ENCODE measurements at regions not wholly inside any gene's neighbourhood (a gene's known extent, or its start where the extent isn't known, plus 50 kb on each side); places are given as distances from the start of the nearest gene placed in this dataset.
A peak's percentile ranks its signal among the peaks of the same experiment; 100 is the strongest.

DNA sequence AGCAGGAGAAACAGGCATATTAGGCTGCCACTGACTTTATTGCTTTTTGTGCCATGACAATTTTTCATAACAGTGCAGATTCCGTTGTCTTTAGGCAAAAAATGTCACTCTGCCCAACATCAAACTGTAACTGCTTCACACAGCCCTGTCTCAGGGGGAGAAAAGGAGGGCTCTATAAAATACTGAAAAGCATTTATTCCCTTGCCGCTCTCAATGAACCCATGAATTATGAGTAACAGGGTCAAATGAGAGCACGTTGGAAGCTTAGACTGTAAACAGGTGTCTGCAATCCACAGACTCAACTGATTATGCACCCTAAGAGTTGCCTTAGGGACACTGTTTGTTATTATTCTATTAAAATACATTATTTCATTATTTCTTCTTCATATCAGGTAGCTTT is 292.1 kb upstream of the FMN2 start:
- Histone ChIP-seq H3K9me3 (ENCODE audit: control insufficient read depth in 1 of 2, low read length in 2 of 2) (no peaks in the 10 kb centered on the region), H3K27ac (ENCODE audit: low read length) (no peak overlapping the region), H3K4me1 (ENCODE audit: control insufficient read depth in 1 of 2, insufficient read depth in 2 of 2, low read length in 2 of 2) (no peaks in the 10 kb centered on the region), H3K27me3 (ENCODE audit: low read depth, low read length) (no peaks in the 10 kb centered on the region), H3K36me3 (ENCODE audit: control insufficient read depth in 1 of 2, insufficient read depth in 2 of 2, low read length in 2 of 2) (no peaks in the 10 kb centered on the region), H3K4me3 (ENCODE audit: low read depth in 1 of 2, low read length in 2 of 2) (no peak overlapping the region)

- H3K9me3 ChIP-seq (ENCODE audit: control insufficient read depth in 1 of 2, low read length in 2 of 2), result no peaks in the 10 kb centered on the region
- no peak overlapping the region for H3K27ac ChIP-seq (ENCODE audit: low read length)
- no peaks in the 10 kb centered on the region for H3K36me3 ChIP-seq (ENCODE audit: control insufficient read depth in 1 of 2, insufficient read depth in 2 of 2, low read length in 2 of 2)
- H3K27me3 ChIP-seq (ENCODE audit: low read depth, low read length), result no peaks in the 10 kb centered on the region
- H3K4me1 ChIP-seq (ENCODE audit: control insufficient read depth in 1 of 2, insufficient read depth in 2 of 2, low read length in 2 of 2), result no peaks in the 10 kb centered on the region
- no peak overlapping the region for H3K4me3 ChIP-seq (ENCODE audit: low read depth in 1 of 2, low read length in 2 of 2)
These were observed 290.8 kb upstream of the FMN2 start for GRCh38 chr1:239800861-239801260.

DNA sequence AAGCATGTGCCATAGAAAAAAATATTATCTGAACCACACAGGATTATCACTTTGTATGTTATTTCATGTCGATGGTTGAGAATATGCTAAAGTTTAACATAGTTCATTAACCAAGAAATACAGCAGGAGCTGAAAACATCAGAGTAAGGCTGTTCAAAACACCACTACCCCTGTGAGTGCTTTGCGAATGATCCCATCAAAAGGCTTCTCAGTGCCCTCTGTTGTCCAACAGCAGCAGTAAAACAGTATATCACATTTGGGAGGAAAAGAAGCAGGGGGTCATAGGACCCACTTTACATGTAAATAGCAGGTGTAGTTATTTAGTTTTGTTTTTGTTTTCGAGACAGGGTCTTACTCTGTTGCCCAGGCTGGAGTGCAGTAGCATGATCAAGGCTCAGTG is 289.4 kb upstream of the FMN2 start:
- no peak overlapping the region for H3K4me3 ChIP-seq (ENCODE audit: low read depth in 1 of 2, low read length in 2 of 2)
- no peaks in the 10 kb centered on the region for H3K9me3 ChIP-seq (ENCODE audit: control insufficient read depth in 1 of 2, low read length in 2 of 2)
- no peaks in the 10 kb centered on the region for H3K27me3 ChIP-seq (ENCODE audit: low read depth, low read length)
- no peaks in the 10 kb centered on the region for H3K36me3 ChIP-seq (ENCODE audit: control insufficient read depth in 1 of 2, insufficient read depth in 2 of 2, low read length in 2 of 2)
- no peak overlapping the region for H3K27ac ChIP-seq (ENCODE audit: low read length)
- H3K4me1 ChIP-seq (ENCODE audit: control insufficient read depth in 1 of 2, insufficient read depth in 2 of 2, low read length in 2 of 2), result peaks cover 0 to 6% of the 10 kb centered on the region in 2 donors

- Histone ChIP-seq H3K27ac (ENCODE audit: low read length) (no peak overlapping the region), H3K27me3 (ENCODE audit: low read depth, low read length) (no peaks in the 10 kb centered on the region), H3K9me3 (ENCODE audit: control insufficient read depth in 1 of 2, low read length in 2 of 2) (no peaks in the 10 kb centered on the region), H3K36me3 (ENCODE audit: control insufficient read depth in 1 of 2, insufficient read depth in 2 of 2, low read length in 2 of 2) (no peaks in the 10 kb centered on the region), H3K4me1 (ENCODE audit: control insufficient read depth in 1 of 2, insufficient read depth in 2 of 2, low read length in 2 of 2) (peaks cover 0 to 6% of the 10 kb centered on the region in 2 donors), H3K4me3 (ENCODE audit: low read depth in 1 of 2, low read length in 2 of 2) (no peak overlapping the region)
These were observed 287.9 kb upstream of the FMN2 start for GRCh38 chr1:239803781-239804180.

GRCh38 chr1:239804266-239804665 is 287.4 kb upstream of the FMN2 start:
- Histone ChIP-seq H3K36me3 (ENCODE audit: control insufficient read depth in 1 of 2, insufficient read depth in 2 of 2, low read length in 2 of 2) (no peaks in the 10 kb centered on the region), H3K27me3 (ENCODE audit: low read depth, low read length) (no peaks in the 10 kb centered on the region), H3K27ac (ENCODE audit: low read length) (no peak overlapping the region), H3K4me3 (ENCODE audit: low read depth in 1 of 2, low read length in 2 of 2) (no peak overlapping the region), H3K4me1 (ENCODE audit: control insufficient read depth in 1 of 2, insufficient read depth in 2 of 2, low read length in 2 of 2) (peaks cover 0 to 6% of the 10 kb centered on the region in 2 donors), H3K9me3 (ENCODE audit: control insufficient read depth in 1 of 2, low read length in 2 of 2) (no peaks in the 10 kb centered on the region)

GRCh38 chr1:239805042-239805441 is 286.6 kb upstream of the FMN2 start:
- Histone ChIP-seq H3K36me3 (ENCODE audit: control insufficient read depth in 1 of 2, insufficient read depth in 2 of 2, low read length in 2 of 2) (no peaks in the 10 kb centered on the region), H3K4me3 (ENCODE audit: low read depth in 1 of 2, low read length in 2 of 2) (no peak overlapping the region), H3K27me3 (ENCODE audit: low read depth, low read length) (no peaks in the 10 kb centered on the region), H3K27ac (ENCODE audit: low read length) (peak overlapping the region; percentile 53), H3K4me1 (ENCODE audit: control insufficient read depth in 1 of 2, insufficient read depth in 2 of 2, low read length in 2 of 2) (peaks cover 0 to 8% of the 10 kb centered on the region in 2 donors), H3K9me3 (ENCODE audit: control insufficient read depth in 1 of 2, low read length in 2 of 2) (no peaks in the 10 kb centered on the region)

GRCh38 chr1:239805851-239806772 is 285.6 kb upstream of the FMN2 start:
- Histone ChIP-seq H3K4me3 (ENCODE audit: low read depth in 1 of 2, low read length in 2 of 2) (peak overlapping the region in 1 of 2 donors; percentile 24), H3K27ac (ENCODE audit: low read length) (peak overlapping the region; percentile 53), H3K27me3 (ENCODE audit: low read depth, low read length) (no peaks in the 10 kb centered on the region), H3K36me3 (ENCODE audit: control insufficient read depth in 1 of 2, insufficient read depth in 2 of 2, low read length in 2 of 2) (no peaks in the 10 kb centered on the region), H3K9me3 (ENCODE audit: control insufficient read depth in 1 of 2, low read length in 2 of 2) (no peaks in the 10 kb centered on the region), H3K4me1 (ENCODE audit: control insufficient read depth in 1 of 2, insufficient read depth in 2 of 2, low read length in 2 of 2) (peaks cover 0 to 10% of the 10 kb centered on the region in 2 donors)

DNA sequence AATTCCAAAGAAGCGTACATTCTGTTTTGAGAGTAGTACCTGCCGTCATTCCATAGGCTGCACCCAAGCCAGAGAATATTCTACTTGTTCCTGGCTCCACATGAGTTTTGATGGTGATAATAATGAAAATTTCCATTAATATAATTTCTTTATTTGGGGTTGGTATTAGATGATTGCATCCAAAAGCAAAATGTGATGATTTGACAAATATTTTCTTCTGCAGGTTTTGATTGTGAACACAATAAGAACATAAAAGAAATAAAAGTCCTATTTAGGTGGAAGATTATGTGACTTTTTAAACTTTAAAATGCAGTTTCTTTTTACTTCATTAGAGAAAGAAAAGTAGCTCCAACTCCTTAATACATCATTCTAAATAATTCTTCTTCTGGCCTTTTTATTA is 284.8 kb upstream of the FMN2 start:
- Histone ChIP-seq H3K27ac (ENCODE audit: low read length) (no peak overlapping the region), H3K4me1 (ENCODE audit: control insufficient read depth in 1 of 2, insufficient read depth in 2 of 2, low read length in 2 of 2) (peaks cover 0 to 10% of the 10 kb centered on the region in 2 donors), H3K9me3 (ENCODE audit: control insufficient read depth in 1 of 2, low read length in 2 of 2) (no peaks in the 10 kb centered on the region), H3K27me3 (ENCODE audit: low read depth, low read length) (no peaks in the 10 kb centered on the region), H3K4me3 (ENCODE audit: low read depth in 1 of 2, low read length in 2 of 2) (no peak overlapping the region), H3K36me3 (ENCODE audit: control insufficient read depth in 1 of 2, insufficient read depth in 2 of 2, low read length in 2 of 2) (no peaks in the 10 kb centered on the region)

DNA sequence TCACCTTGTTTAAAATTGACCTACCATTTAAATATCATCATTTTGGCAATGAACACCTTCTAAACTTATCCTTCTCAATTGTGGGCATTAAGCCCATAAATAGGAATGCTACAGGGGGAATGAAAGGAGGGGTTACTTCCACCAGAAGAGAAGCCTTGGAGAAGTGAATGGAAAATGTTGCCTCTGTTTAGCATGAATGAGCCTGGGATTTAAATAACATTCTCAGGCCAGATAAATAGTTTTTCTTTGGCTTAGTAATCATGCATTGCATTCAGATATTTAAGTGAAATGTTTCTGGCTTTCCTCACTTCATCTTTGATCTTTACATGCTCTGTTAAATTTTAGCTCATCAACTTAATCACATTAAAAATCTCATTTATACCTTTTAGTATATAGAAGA is 284.3 kb upstream of the FMN2 start:
- peaks cover 0 to 10% of the 10 kb centered on the region in 2 donors for H3K4me1 ChIP-seq (ENCODE audit: control insufficient read depth in 1 of 2, insufficient read depth in 2 of 2, low read length in 2 of 2)
- H3K9me3 ChIP-seq (ENCODE audit: control insufficient read depth in 1 of 2, low read length in 2 of 2), result no peaks in the 10 kb centered on the region
- no peak overlapping the region for H3K27ac ChIP-seq (ENCODE audit: low read length)
- no peaks in the 10 kb centered on the region for H3K36me3 ChIP-seq (ENCODE audit: control insufficient read depth in 1 of 2, insufficient read depth in 2 of 2, low read length in 2 of 2)
- H3K4me3 ChIP-seq (ENCODE audit: low read depth in 1 of 2, low read length in 2 of 2), result no peak overlapping the region
- no peaks in the 10 kb centered on the region for H3K27me3 ChIP-seq (ENCODE audit: low read depth, low read length)

DNA sequence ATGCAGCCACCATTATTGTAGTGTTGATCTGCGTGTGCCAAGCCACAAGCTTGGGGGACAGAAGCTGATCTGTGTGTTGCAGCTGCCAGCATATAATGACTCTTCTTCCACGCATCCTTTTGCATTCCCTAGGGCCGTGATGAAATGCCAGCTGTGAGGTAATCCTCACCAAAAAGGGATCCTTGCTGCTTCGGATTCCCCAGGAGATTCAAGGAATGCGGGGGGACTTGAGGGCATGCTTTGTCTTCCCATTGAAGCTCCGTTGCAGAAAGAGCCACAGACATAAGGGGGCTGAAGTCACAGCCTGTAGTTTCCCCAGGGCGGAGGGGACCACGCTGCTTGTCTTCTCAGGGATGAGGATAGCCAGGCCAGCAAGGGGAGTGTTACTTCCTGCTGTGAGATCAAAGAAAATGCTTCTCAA is 281.6 kb upstream of the FMN2 start:
- Histone ChIP-seq H3K27me3 (ENCODE audit: low read depth, low read length) (no peaks in the 10 kb centered on the region), H3K27ac (ENCODE audit: low read length) (peak overlapping the region; percentile 10), H3K4me1 (ENCODE audit: control insufficient read depth in 1 of 2, insufficient read depth in 2 of 2, low read length in 2 of 2) (peaks cover 0 to 10% of the 10 kb centered on the region in 2 donors), H3K36me3 (ENCODE audit: control insufficient read depth in 1 of 2, insufficient read depth in 2 of 2, low read length in 2 of 2) (no peaks in the 10 kb centered on the region), H3K4me3 (ENCODE audit: low read depth in 1 of 2, low read length in 2 of 2) (no peak overlapping the region), H3K9me3 (ENCODE audit: control insufficient read depth in 1 of 2, low read length in 2 of 2) (no peaks in the 10 kb centered on the region)

- peak overlapping the region; percentile 45 for H3K27ac ChIP-seq (ENCODE audit: low read length)
- peaks cover 0 to 10% of the 10 kb centered on the region in 2 donors for H3K4me1 ChIP-seq (ENCODE audit: control insufficient read depth in 1 of 2, insufficient read depth in 2 of 2, low read length in 2 of 2)
- H3K27me3 ChIP-seq (ENCODE audit: low read depth, low read length), result no peaks in the 10 kb centered on the region
- no peak overlapping the region for H3K4me3 ChIP-seq (ENCODE audit: low read depth in 1 of 2, low read length in 2 of 2)
- no peaks in the 10 kb centered on the region for H3K9me3 ChIP-seq (ENCODE audit: control insufficient read depth in 1 of 2, low read length in 2 of 2)
- H3K36me3 ChIP-seq (ENCODE audit: control insufficient read depth in 1 of 2, insufficient read depth in 2 of 2, low read length in 2 of 2), result no peaks in the 10 kb centered on the region
These were observed 280.3 kb upstream of the FMN2 start for GRCh38 chr1:239811211-239811885.

Data from muscle layer of duodenum (tissue), 2 donors.